ENCODE measurements at regions not wholly inside any gene's neighbourhood (a gene's known extent, or its start where the extent isn't known, plus 50 kb on each side); places are given as distances from the start of the nearest gene placed in this dataset.

DNA sequence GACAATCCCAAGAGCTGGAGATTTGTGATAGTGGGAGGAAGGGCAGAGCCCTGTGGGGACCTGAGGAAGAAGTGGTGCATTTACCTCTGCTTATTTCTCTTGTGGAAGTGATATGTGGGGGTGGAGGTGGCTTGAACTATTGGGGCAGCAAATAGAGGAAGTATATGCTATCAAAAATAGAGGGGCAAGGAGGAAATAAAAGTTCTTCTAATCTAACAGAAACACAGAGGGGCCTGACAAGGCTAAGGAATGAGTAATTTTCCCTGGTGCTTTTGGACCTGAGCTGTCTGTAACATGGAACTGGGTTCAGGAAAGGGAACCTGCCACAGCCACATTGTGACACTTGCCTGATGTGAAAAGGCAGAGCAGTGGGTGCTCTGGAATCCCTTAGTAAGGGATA is 378.6 kb upstream of the KLF4 start:
- POLR2A ChIA-PET = no interaction called here
- no peaks in the 10 kb centered on the region for H3K4me1 ChIP-seq (ENCODE audit: control insufficient read depth, extremely low read depth, insufficient read depth, low read length)
- CTCF ChIA-PET = interaction anchor here (1.6 to 2.3 kb wide), 2 partner anchors 7 to 52 kb away, joined by 3 to 7 read pairs; no protein-coding TSS in a partner anchor
- TF ChIP-seq, protein P1, sequence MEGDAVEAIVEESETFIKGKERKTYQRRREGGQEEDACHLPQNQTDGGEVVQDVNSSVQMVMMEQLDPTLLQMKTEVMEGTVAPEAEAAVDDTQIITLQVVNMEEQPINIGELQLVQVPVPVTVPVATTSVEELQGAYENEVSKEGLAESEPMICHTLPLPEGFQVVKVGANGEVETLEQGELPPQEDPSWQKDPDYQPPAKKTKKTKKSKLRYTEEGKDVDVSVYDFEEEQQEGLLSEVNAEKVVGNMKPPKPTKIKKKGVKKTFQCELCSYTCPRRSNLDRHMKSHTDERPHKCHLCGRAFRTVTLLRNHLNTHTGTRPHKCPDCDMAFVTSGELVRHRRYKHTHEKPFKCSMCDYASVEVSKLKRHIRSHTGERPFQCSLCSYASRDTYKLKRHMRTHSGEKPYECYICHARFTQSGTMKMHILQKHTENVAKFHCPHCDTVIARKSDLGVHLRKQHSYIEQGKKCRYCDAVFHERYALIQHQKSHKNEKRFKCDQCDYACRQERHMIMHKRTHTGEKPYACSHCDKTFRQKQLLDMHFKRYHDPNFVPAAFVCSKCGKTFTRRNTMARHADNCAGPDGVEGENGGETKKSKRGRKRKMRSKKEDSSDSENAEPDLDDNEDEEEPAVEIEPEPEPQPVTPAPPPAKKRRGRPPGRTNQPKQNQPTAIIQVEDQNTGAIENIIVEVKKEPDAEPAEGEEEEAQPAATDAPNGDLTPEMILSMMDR (IDR thresholded peaks at IDR 0.05; ENCODE audit: extremely low read depth in 1 of 2, insufficient read depth in 1 of 2, low read depth in 1 of 2, low read length in 2 of 2) = no peak
- TF ChIP-seq, protein P2, sequence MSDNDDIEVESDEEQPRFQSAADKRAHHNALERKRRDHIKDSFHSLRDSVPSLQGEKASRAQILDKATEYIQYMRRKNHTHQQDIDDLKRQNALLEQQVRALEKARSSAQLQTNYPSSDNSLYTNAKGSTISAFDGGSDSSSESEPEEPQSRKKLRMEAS (IDR thresholded peaks at IDR 0.05; ENCODE audit: insufficient read depth, insufficient read length) = no peak
- TF ChIP-seq JUN (IDR thresholded peaks at IDR 0.05; ENCODE audit: borderline replicate concordance, insufficient read depth, insufficient read length, low read depth) = no peak
- no peak for TF ChIP-seq FOS (IDR thresholded peaks at IDR 0.05; ENCODE audit: borderline replicate concordance, insufficient read depth, low read length)
- no peak for TF ChIP-seq GATA2 (IDR thresholded peaks at IDR 0.05; ENCODE audit: insufficient read depth, insufficient read length, low read depth, low read length)
- TF ChIP-seq MYC (IDR thresholded peaks at IDR 0.05; ENCODE audit: low read depth, low read length) = no peak
- no peak for TF ChIP-seq POLR2AphosphoS5 (IDR thresholded peaks at IDR 0.05; ENCODE audit: insufficient read depth, low read depth, low read length)
- no peak for TF ChIP-seq POLR2A (IDR thresholded peaks at IDR 0.05; ENCODE audit: low read depth, low read length)
- no peak for TF ChIP-seq EZH2 (IDR thresholded peaks at IDR 0.05; ENCODE audit: borderline replicate concordance, low read depth, low read length, severe bottlenecking)
- no peaks in the 10 kb centered on the region for H3K27me3 ChIP-seq (ENCODE audit: control insufficient read depth in 2 of 2, insufficient read depth in 2 of 2, low read length in 2 of 2)
- H2AFZ ChIP-seq (ENCODE audit: low read depth, low read length) = no peak overlapping the region
- no peaks in the 10 kb centered on the region for H4K20me1 ChIP-seq (replicated peaks; ENCODE audit: control insufficient read depth, extremely low read depth, insufficient read depth, low read length)
- no peaks in the 10 kb centered on the region for H3K79me2 ChIP-seq (ENCODE audit: control insufficient read depth, insufficient read depth, low read length)
- FAIRE-seq = no peak
- no TSS peak for BruUV-seq (replicated peaks)
- H3K36me3 ChIP-seq (ENCODE audit: control insufficient read depth in 2 of 2, extremely low read depth in 1 of 2, insufficient read depth in 2 of 2, low read length in 2 of 2) = no peaks in the 10 kb centered on the region
- H3K4me2 ChIP-seq (ENCODE audit: insufficient read depth, low read length) = no peak overlapping the region
- H3K9me3 ChIP-seq (replicated peaks; ENCODE audit: control insufficient read depth, insufficient read depth, low read length) = no peaks in the 10 kb centered on the region
- dilution Hi-C loops (cut with MboI; ENCODE audit: extremely low pct_ligation_motif_present, low sequenced_read_pairs) = no loop called here
- no peaks in the 10 kb centered on the region for H3K9me1 ChIP-seq (replicated peaks; ENCODE audit: control insufficient read depth, extremely low read depth, insufficient read depth, low read length)
- no peak for DNase-seq (ENCODE audit: low read depth, low spot score)
- intact Hi-C loops (cut with micrococcal nuclease) = loop anchor here (5.0 kb wide), 1 partner anchor 166 kb away; no protein-coding TSS in a partner anchor
- H3K27ac ChIP-seq (ENCODE audit: insufficient read depth, low read depth, low read length) = no peak overlapping the region
- no peak overlapping the region for H3K9ac ChIP-seq (replicated peaks; ENCODE audit: extremely low read depth, insufficient read depth, low read length)
- no peak overlapping the region for H3K4me3 ChIP-seq (replicated peaks in 1 of 3; ENCODE audit: insufficient read depth in 1 of 3, low read depth in 1 of 3, low read length in 3 of 3)

Data from endothelial cell of umbilical vein (primary cell).